ENCODE measurements at regions not wholly inside any gene's neighbourhood (a gene's known extent, or its start where the extent isn't known, plus 50 kb on each side); places are given as distances from the start of the nearest gene placed in this dataset.

DNA sequence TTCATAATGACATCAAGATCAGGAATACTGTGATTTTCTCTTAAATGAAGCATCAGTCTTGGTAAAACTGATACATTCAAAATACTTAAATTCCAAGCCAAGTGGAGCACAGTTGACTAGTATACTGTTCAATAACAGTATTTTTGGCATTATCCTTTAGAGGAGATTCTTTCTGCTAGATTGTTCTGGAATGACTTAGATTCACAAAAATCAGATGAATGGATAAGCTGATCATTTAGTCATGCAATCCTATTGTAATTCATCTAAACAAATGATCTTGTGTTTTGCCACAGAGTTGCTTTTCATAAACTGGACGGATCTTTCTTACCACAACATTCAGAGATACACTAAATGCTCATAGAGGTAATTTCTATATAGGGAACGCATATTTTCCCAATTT lies 232.0 kb downstream of the CXXC4 start:
- TF ChIP-seq, protein P1, sequence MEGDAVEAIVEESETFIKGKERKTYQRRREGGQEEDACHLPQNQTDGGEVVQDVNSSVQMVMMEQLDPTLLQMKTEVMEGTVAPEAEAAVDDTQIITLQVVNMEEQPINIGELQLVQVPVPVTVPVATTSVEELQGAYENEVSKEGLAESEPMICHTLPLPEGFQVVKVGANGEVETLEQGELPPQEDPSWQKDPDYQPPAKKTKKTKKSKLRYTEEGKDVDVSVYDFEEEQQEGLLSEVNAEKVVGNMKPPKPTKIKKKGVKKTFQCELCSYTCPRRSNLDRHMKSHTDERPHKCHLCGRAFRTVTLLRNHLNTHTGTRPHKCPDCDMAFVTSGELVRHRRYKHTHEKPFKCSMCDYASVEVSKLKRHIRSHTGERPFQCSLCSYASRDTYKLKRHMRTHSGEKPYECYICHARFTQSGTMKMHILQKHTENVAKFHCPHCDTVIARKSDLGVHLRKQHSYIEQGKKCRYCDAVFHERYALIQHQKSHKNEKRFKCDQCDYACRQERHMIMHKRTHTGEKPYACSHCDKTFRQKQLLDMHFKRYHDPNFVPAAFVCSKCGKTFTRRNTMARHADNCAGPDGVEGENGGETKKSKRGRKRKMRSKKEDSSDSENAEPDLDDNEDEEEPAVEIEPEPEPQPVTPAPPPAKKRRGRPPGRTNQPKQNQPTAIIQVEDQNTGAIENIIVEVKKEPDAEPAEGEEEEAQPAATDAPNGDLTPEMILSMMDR (IDR thresholded peaks at IDR 0.05), result no peak
- no peak for TF ChIP-seq POLR2A (IDR thresholded peaks at IDR 0.05)

All from Peyer's patch (tissue), 4 donors.